Naive thymus-derived CD4-positive, alpha-beta T cell (primary cell): ENCODE measurements at regions not wholly inside any gene's neighbourhood (a gene's known extent, or its start where the extent isn't known, plus 50 kb on each side); places are given as distances from the start of the nearest gene placed in this dataset.
"Not testable (repeated sequence)": the region's sequence is repeated elsewhere in the genome, so short reads cannot be mapped to it uniquely, and the experiment has no call there.

Source experiments
- ATAC-seq: fragments of 150-1000 bp; cut with Tn5 transposase; 2 replicates; pipeline ENCODE4 v1.10.0; 2021; ENCODE audit warnings: mild to moderate bottlenecking, moderate library complexity
- CTCF ChIA-PET: fragments of 350-600 bp; sonication (Branson Sonifier 250); formaldehyde crosslinking; loops from one replicate; lab custom pipeline; 2021; ENCODE audit warnings: antibody characterized with exemption; lab: Charles Lee
- POLR2A ChIA-PET: fragments of 350-600 bp; sonication (Branson Sonifier 250); formaldehyde crosslinking; loops from one replicate; lab custom pipeline; 2021; ENCODE audit warnings: antibody characterized with exemption, inconsistent platforms; lab: Charles Lee
- DNase-seq, 9 donors: peaks; one replicate each; pipeline versions ENCODE4 v3.0.0 to v3.0.0-alpha.2; 2020 to 2022; ENCODE audit warnings: mixed read lengths in 1 of 9
- H3K27ac ChIP-seq: one replicate; pipeline ENCODE4 v1.7.0; 2013; ENCODE audit warnings: mild to moderate bottlenecking, low read depth, low read length, moderate library complexity
- H3K27me3 ChIP-seq, 2 donors: one replicate each; pipeline ENCODE4 v1.7.0; 2013; ENCODE audit warnings: low read length in 2 of 2, mild to moderate bottlenecking in 2 of 2, moderate library complexity in 2 of 2; ENCODE audit not compliant: control insufficient read depth in 2 of 2, insufficient read depth in 2 of 2
- H3K36me3 ChIP-seq, 3 experiments: 1 replicate in 2 of 3; 2 replicates in 1 of 3; pipeline ENCODE4 v1.7.0; 2013; ENCODE audit warnings: low read length in 3 of 3, mild to moderate bottlenecking in 3 of 3, moderate library complexity in 1 of 3; ENCODE audit not compliant: insufficient read depth in 3 of 3, control insufficient read depth in 2 of 3
- H3K4me1 ChIP-seq, 2 donors: one replicate each; pipeline ENCODE4 v1.7.0; 2013; ENCODE audit warnings: low read length in 2 of 2, mild to moderate bottlenecking in 2 of 2, moderate library complexity in 1 of 2; ENCODE audit not compliant: control insufficient read depth in 2 of 2, insufficient read depth in 2 of 2
- H3K4me3 ChIP-seq: 2 replicates; pipeline ENCODE4 v1.7.0; 2013; ENCODE audit warnings: mild to moderate bottlenecking, low read length
- H3K9me3 ChIP-seq, 3 experiments: 1 replicate in 2 of 3; 2 replicates in 1 of 3; pipeline ENCODE4 v1.7.0; 2013; ENCODE audit warnings: low read length in 3 of 3; ENCODE audit not compliant: control insufficient read depth in 2 of 3
- H3K27ac Mint-ChIP-seq, 9 donors: one replicate each; pipeline ENCODE4 v1.8.0; 2020 to 2022; ENCODE audit warnings: mixed read lengths in 9 of 9, mild to moderate bottlenecking in 8 of 9, moderate library complexity in 5 of 9, inconsistent platforms in 2 of 9
- H3K27me3 Mint-ChIP-seq, 5 donors: one replicate each; pipeline ENCODE4 v1.8.0; 2021 to 2022; ENCODE audit warnings: mixed read lengths in 5 of 5, mild to moderate bottlenecking in 1 of 5
- H3K36me3 Mint-ChIP-seq, 5 donors: one replicate each; pipeline ENCODE4 v1.8.0; 2020 to 2022; ENCODE audit warnings: mixed read lengths in 5 of 5, mild to moderate bottlenecking in 3 of 5, inconsistent platforms in 1 of 5
- H3K4me1 Mint-ChIP-seq, 7 donors: one replicate each; pipeline ENCODE4 v1.8.0; 2020 to 2022; ENCODE audit warnings: mixed read lengths in 7 of 7, mild to moderate bottlenecking in 3 of 7, inconsistent platforms in 1 of 7
- H3K4me3 Mint-ChIP-seq, 10 donors: one replicate each; pipeline ENCODE4 v1.8.0; 2020 to 2022; ENCODE audit warnings: mild to moderate bottlenecking in 10 of 10, mixed read lengths in 10 of 10, moderate library complexity in 6 of 10, inconsistent platforms in 2 of 10
- H3K9me3 Mint-ChIP-seq, 11 donors: one replicate each; pipeline ENCODE4 v1.8.0; 2020 to 2022; ENCODE audit warnings: mixed read lengths in 11 of 11, mild to moderate bottlenecking in 4 of 11, inconsistent platforms in 1 of 11, moderate library complexity in 1 of 11
- intact Hi-C, 2 donors: fragments of 100-400 bp; cut with micrococcal nuclease; formaldehyde crosslinking; loops; one replicate each; pipeline ENCODE4 v1.15.1; 2023

GRCh38 chr13:56168581-56168980 lies 972.1 kb upstream of the PRR20A start:
- Histone ChIP-seq H3K27me3 (no peaks in the 10 kb centered on the region), H3K36me3 (no peaks in the 10 kb centered on the region), H3K9me3 (no peaks in the 10 kb centered on the region), H3K4me3 (no peak overlapping the region), H3K27ac (no peak overlapping the region), H3K4me1 (no peaks in the 10 kb centered on the region)
- intact Hi-C loops, result no loop called here
- DNase-seq, result no peak
- ATAC-seq, result no peak
- ChIA-PET CTCF (no interaction called here), POLR2A (no interaction called here)
- Mint-ChIP-seq H3K27me3 (no peaks in the 10 kb centered on the region), H3K9me3 (peaks cover 3 to 25% (median 9%) of the 10 kb centered on the region in 11 donors), H3K27ac (no peak overlapping the region), H3K4me3 (no peak overlapping the region), H3K36me3 (no peaks in the 10 kb centered on the region), H3K4me1 (no peaks in the 10 kb centered on the region)

GRCh38 chr13:56173346-56173745 lies 967.4 kb upstream of the PRR20A start:
- H3K36me3 Mint-ChIP-seq, result no peaks in the 10 kb centered on the region
- H3K27ac ChIP-seq, result no peak overlapping the region
- no peaks in the 10 kb centered on the region for H3K9me3 ChIP-seq
- H3K27me3 Mint-ChIP-seq, result no peaks in the 10 kb centered on the region
- no peak overlapping the region for H3K27ac Mint-ChIP-seq
- ATAC-seq (no peak), DNase-seq (no peak)
- H3K27me3 ChIP-seq, result no peaks in the 10 kb centered on the region
- ChIA-PET POLR2A (no interaction called here), CTCF (no interaction called here)
- no peaks in the 10 kb centered on the region for H3K4me1 Mint-ChIP-seq
- peaks cover 0 to 47% (median 10%) of the 10 kb centered on the region in 11 donors for H3K9me3 Mint-ChIP-seq
- no peaks in the 10 kb centered on the region for H3K4me1 ChIP-seq
- H3K4me3 ChIP-seq, result no peak overlapping the region
- no peaks in the 10 kb centered on the region for H3K36me3 ChIP-seq
- intact Hi-C loops, result no loop called here
- no peak overlapping the region for H3K4me3 Mint-ChIP-seq

- H3K9me3 Mint-ChIP-seq, result peaks cover 2 to 29% (median 11%) of the 10 kb centered on the region in 11 donors
Observed at GRCh38 chr13:56182598-56182997, 958.1 kb upstream of the PRR20A start.

GRCh38 chr13:56187331-56187730 lies 953.4 kb upstream of the PRR20A start:
- ATAC-seq (no peak), DNase-seq (no peak)
- Mint-ChIP-seq H3K27ac (no peak overlapping the region), H3K27me3 (no peaks in the 10 kb centered on the region), H3K4me3 (no peak overlapping the region), H3K4me1 (peaks cover 0 to 2% (median 0%) of the 10 kb centered on the region in 7 donors), H3K36me3 (no peaks in the 10 kb centered on the region), H3K9me3 (peaks cover 3 to 27% (median 7%) of the 10 kb centered on the region in 11 donors)
- ChIA-PET CTCF (interaction anchor here (0.6 kb wide), 1 partner anchor 54 kb away, joined by 3 read pairs; no protein-coding TSS in a partner anchor), POLR2A (no interaction called here)
- H3K9me3 ChIP-seq, result peaks cover 0 to 3% (median 0%) of the 10 kb centered on the region in 3 experiments
- no peaks in the 10 kb centered on the region for H3K27me3 ChIP-seq
- intact Hi-C loops, result no loop called here
- H3K36me3 ChIP-seq, result no peaks in the 10 kb centered on the region
- H3K4me3 ChIP-seq, result no peak overlapping the region
- H3K4me1 ChIP-seq, result no peaks in the 10 kb centered on the region
- H3K27ac ChIP-seq, result no peak overlapping the region

More at GRCh38 chr13:56182598-56182997, 958.1 kb upstream of the PRR20A start:
- Histone ChIP-seq H3K27me3 (no peaks in the 10 kb centered on the region), H3K9me3 (peaks cover 0 to 3% (median 0%) of the 10 kb centered on the region in 3 experiments), H3K27ac (no peak overlapping the region), H3K4me3 (no peak overlapping the region), H3K4me1 (no peaks in the 10 kb centered on the region), H3K36me3 (no peaks in the 10 kb centered on the region)
- ChIA-PET CTCF (no interaction called here), POLR2A (no interaction called here)
- no peaks in the 10 kb centered on the region for H3K27me3 Mint-ChIP-seq
- intact Hi-C loops, result no loop called here
- no peak overlapping the region for H3K4me3 Mint-ChIP-seq
- H3K27ac Mint-ChIP-seq, result no peak overlapping the region
- ATAC-seq (no peak), DNase-seq (no peak)
- H3K4me1 Mint-ChIP-seq, result peaks cover 0 to 4% (median 0%) of the 10 kb centered on the region in 7 donors
- H3K36me3 Mint-ChIP-seq, result peaks cover 0 to 4% (median 0%) of the 10 kb centered on the region in 5 donors

GRCh38 chr13:56188582-56188981 lies 952.1 kb upstream of the PRR20A start:
- DNase-seq, H3K4me1 ChIP-seq, H3K36me3 ChIP-seq, CTCF ChIA-PET, POLR2A ChIA-PET, H3K36me3 Mint-ChIP-seq, H3K4me1 Mint-ChIP-seq, H3K4me3 Mint-ChIP-seq, H3K27ac ChIP-seq, ATAC-seq, H3K9me3 ChIP-seq, H3K4me3 ChIP-seq, H3K27me3 Mint-ChIP-seq, H3K27me3 ChIP-seq, H3K27ac Mint-ChIP-seq, intact Hi-C loops: not testable (repeated sequence)
- H3K9me3 Mint-ChIP-seq, result peaks cover 0 to 22% (median 6%) of the 10 kb centered on the region in 11 donors

GRCh38 chr13:56189439-56189838 lies 951.3 kb upstream of the PRR20A start:
- intact Hi-C loops, result no loop called here
- no peak for ATAC-seq
- POLR2A ChIA-PET, result no interaction called here
- CTCF ChIA-PET, result no interaction called here
- Mint-ChIP-seq H3K4me1 (no peaks in the 10 kb centered on the region), H3K36me3 (no peaks in the 10 kb centered on the region), H3K9me3 (peaks cover 0 to 22% (median 6%) of the 10 kb centered on the region in 11 donors), H3K4me3 (no peak overlapping the region), H3K27me3 (no peaks in the 10 kb centered on the region), H3K27ac (no peak overlapping the region)
- Histone ChIP-seq H3K36me3 (no peaks in the 10 kb centered on the region), H3K9me3 (no peaks in the 10 kb centered on the region), H3K27ac (no peak overlapping the region), H3K27me3 (no peaks in the 10 kb centered on the region), H3K4me1 (no peaks in the 10 kb centered on the region), H3K4me3 (no peak overlapping the region)
- DNase-seq, result no peak

- intact Hi-C loops, result no loop called here
- ChIA-PET POLR2A (no interaction called here), CTCF (no interaction called here)
- DNase-seq (no peak), ATAC-seq (no peak)
- H3K27ac Mint-ChIP-seq, result no peak overlapping the region
- no peaks in the 10 kb centered on the region for H3K36me3 Mint-ChIP-seq
- Histone ChIP-seq H3K36me3 (no peaks in the 10 kb centered on the region), H3K4me3 (no peak overlapping the region), H3K27ac (no peak overlapping the region), H3K9me3 (no peaks in the 10 kb centered on the region), H3K27me3 (no peaks in the 10 kb centered on the region), H3K4me1 (no peaks in the 10 kb centered on the region)
- no peaks in the 10 kb centered on the region for H3K27me3 Mint-ChIP-seq
- no peaks in the 10 kb centered on the region for H3K4me1 Mint-ChIP-seq
- H3K9me3 Mint-ChIP-seq, result peaks cover 0 to 22% (median 8%) of the 10 kb centered on the region in 11 donors
- no peak overlapping the region for H3K4me3 Mint-ChIP-seq
Observed at GRCh38 chr13:56189978-56190377, 950.7 kb upstream of the PRR20A start.
